ENCODE measurements at regions not wholly inside any gene's neighbourhood (a gene's known extent, or its start where the extent isn't known, plus 50 kb on each side); places are given as distances from the start of the nearest gene placed in this dataset.

- intact Hi-C loops (cut with micrococcal nuclease): no loop called here
Measured at GRCh38 chr12:13875744-13876143, 105.7 kb downstream of the GRIN2B start.

GRCh38 chr12:13870255-13870654 lies 111.1 kb downstream of the GRIN2B start:
- H4K20me1 ChIP-seq (ENCODE audit: low read length): no peaks in the 10 kb centered on the region
- intact Hi-C loops (cut with micrococcal nuclease): no loop called here
- no TSS peak for BruUV-seq (replicated peaks)
- no peak overlapping the region for H2AFZ ChIP-seq (ENCODE audit: low read length)
- no peak overlapping the region for H3K27ac ChIP-seq (ENCODE audit: low read length)
- H3K9ac ChIP-seq (ENCODE audit: low read length): no peak overlapping the region
- no peak overlapping the region for H3K4me2 ChIP-seq (ENCODE audit: low read length)
- H3K9me3 ChIP-seq (ENCODE audit: low read length): no peaks in the 10 kb centered on the region
- POLR2A ChIA-PET (ENCODE audit: unreplicated experiment): no interaction called here
- H3K4me3 ChIP-seq (ENCODE audit: low read length): no peak overlapping the region
- H3K79me2 ChIP-seq (ENCODE audit: low read length): no peaks in the 10 kb centered on the region
- peaks cover 29% of the 10 kb centered on the region; the same call in 1 of the 2 replicates for H3K27me3 ChIP-seq (ENCODE audit: low read length)
- H3K4me1 ChIP-seq (ENCODE audit: insufficient read depth, low read length): no peaks in the 10 kb centered on the region
- H3F3A ChIP-seq (ENCODE audit: low read length, unreplicated experiment): no peaks in the 10 kb centered on the region
- no peak for DNase-seq
- TF ChIP-seq EZH2 (IDR thresholded peaks at IDR 0.05; ENCODE audit: low read length, unreplicated experiment) (no peak), CTCF (conservative IDR thresholded peaks at IDR 0.05; ENCODE audit: low read depth, low read length) (no peak), EZH2phosphoT487 (IDR thresholded peaks at IDR 0.05; ENCODE audit: borderline replicate concordance, low read length) (no peak)
- no peaks in the 10 kb centered on the region for H3K36me3 ChIP-seq (ENCODE audit: low read depth, low read length)
- no peaks in the 10 kb centered on the region for H3K9me2 ChIP-seq (replicated peaks; ENCODE audit: low read length)
- ATAC-seq: no peak
- CTCF ChIA-PET: no interaction called here

More at GRCh38 chr12:13875744-13876143, 105.7 kb downstream of the GRIN2B start:
- no peak overlapping the region for H2AFZ ChIP-seq (ENCODE audit: low read length)
- no peaks in the 10 kb centered on the region for H3K9me2 ChIP-seq (replicated peaks; ENCODE audit: low read length)
- no peak overlapping the region for H3K4me3 ChIP-seq (ENCODE audit: low read length)
- DNase-seq (no peak), ATAC-seq (no peak)
- H3K27me3 ChIP-seq (ENCODE audit: low read length): peaks cover 43% of the 10 kb centered on the region
- no peaks in the 10 kb centered on the region for H3F3A ChIP-seq (ENCODE audit: low read length, unreplicated experiment)
- H4K20me1 ChIP-seq (ENCODE audit: low read length): no peaks in the 10 kb centered on the region
- CTCF ChIA-PET: no interaction called here
- no peak overlapping the region for H3K4me2 ChIP-seq (ENCODE audit: low read length)
- TF ChIP-seq CTCF (conservative IDR thresholded peaks at IDR 0.05; ENCODE audit: low read depth, low read length) (no peak), EZH2phosphoT487 (IDR thresholded peaks at IDR 0.05; ENCODE audit: borderline replicate concordance, low read length) (no peak), EZH2 (IDR thresholded peaks at IDR 0.05; ENCODE audit: low read length, unreplicated experiment) (no peak)
- H3K79me2 ChIP-seq (ENCODE audit: low read length): no peaks in the 10 kb centered on the region
- POLR2A ChIA-PET (ENCODE audit: unreplicated experiment): no interaction called here
- no TSS peak for BruUV-seq (replicated peaks)
- H3K36me3 ChIP-seq (ENCODE audit: low read depth, low read length): no peaks in the 10 kb centered on the region
- no peaks in the 10 kb centered on the region for H3K4me1 ChIP-seq (ENCODE audit: insufficient read depth, low read length)
- no peak overlapping the region for H3K27ac ChIP-seq (ENCODE audit: low read length)
- H3K9me3 ChIP-seq (ENCODE audit: low read length): no peaks in the 10 kb centered on the region
- H3K9ac ChIP-seq (ENCODE audit: low read length): no peak overlapping the region

GRCh38 chr12:13864081-13864673 lies 117.2 kb downstream of the GRIN2B start:
- intact Hi-C loops (cut with micrococcal nuclease): loop anchor here (1.0 kb wide), 1 partner anchor 303 kb away; no protein-coding TSS in a partner anchor
- TF ChIP-seq EZH2 (IDR thresholded peaks at IDR 0.05; ENCODE audit: low read length, unreplicated experiment) (no peak), EZH2phosphoT487 (IDR thresholded peaks at IDR 0.05; ENCODE audit: borderline replicate concordance, low read length) (no peak), CTCF (conservative IDR thresholded peaks at IDR 0.05; ENCODE audit: low read depth, low read length) (peak; percentile 78)
- POLR2A ChIA-PET (ENCODE audit: unreplicated experiment): no interaction called here

More at GRCh38 chr12:13864081-13864673, 117.2 kb downstream of the GRIN2B start:
- H3K9me2 ChIP-seq (replicated peaks; ENCODE audit: low read length): no peaks in the 10 kb centered on the region
- no peak overlapping the region for H2AFZ ChIP-seq (ENCODE audit: low read length)
- ATAC-seq (peak; percentile 58; the same call in 1 of the 2 replicates), DNase-seq (peak; percentile 61)
- no peaks in the 10 kb centered on the region for H3F3A ChIP-seq (ENCODE audit: low read length, unreplicated experiment)
- no peak overlapping the region for H3K4me3 ChIP-seq (ENCODE audit: low read length)
- H3K9me3 ChIP-seq (ENCODE audit: low read length): no peaks in the 10 kb centered on the region
- H3K36me3 ChIP-seq (ENCODE audit: low read depth, low read length): no peaks in the 10 kb centered on the region
- H3K4me2 ChIP-seq (ENCODE audit: low read length): no peak overlapping the region
- no peak overlapping the region for H3K27ac ChIP-seq (ENCODE audit: low read length)
- CTCF ChIA-PET: interaction anchor here (0.5 to 1.4 kb wide), 3 partner anchors 106 to 303 kb away, joined by 3 to 7 read pairs (median 3); no protein-coding TSS in a partner anchor
- no TSS peak for BruUV-seq (replicated peaks)
- H3K9ac ChIP-seq (ENCODE audit: low read length): no peak overlapping the region
- H3K27me3 ChIP-seq (ENCODE audit: low read length): peaks cover 31% of the 10 kb centered on the region
- H4K20me1 ChIP-seq (ENCODE audit: low read length): no peaks in the 10 kb centered on the region
- H3K4me1 ChIP-seq (ENCODE audit: insufficient read depth, low read length): no peaks in the 10 kb centered on the region
- H3K79me2 ChIP-seq (ENCODE audit: low read length): no peaks in the 10 kb centered on the region
